Endothelial cell (in vitro differentiated cells): ENCODE measurements at regions not wholly inside any gene's neighbourhood (a gene's known extent, or its start where the extent isn't known, plus 50 kb on each side); places are given as distances from the start of the nearest gene placed in this dataset.

Experiments used
- DNase-seq: peaks from one replicate; pipeline ENCODE4 v3.0.0; 2021; ENCODE audit warnings: low spot score
- H3K27ac Mint-ChIP-seq: one replicate; pipeline ENCODE4 v1.8.0; 2021; ENCODE audit warnings: mixed read lengths, inconsistent platforms; ENCODE audit not compliant: unreplicated experiment
- H3K27me3 Mint-ChIP-seq: one replicate; pipeline ENCODE4 v1.8.0; 2021; ENCODE audit warnings: mild to moderate bottlenecking, moderate library complexity, mixed read lengths, inconsistent platforms; ENCODE audit not compliant: unreplicated experiment
- H3K36me3 Mint-ChIP-seq: one replicate; pipeline ENCODE4 v1.8.0; 2021; ENCODE audit warnings: mild to moderate bottlenecking, low read depth, mixed read lengths, inconsistent platforms; ENCODE audit not compliant: unreplicated experiment
- H3K4me1 Mint-ChIP-seq: one replicate; pipeline ENCODE4 v1.8.0; 2021; ENCODE audit warnings: mild to moderate bottlenecking, mixed read lengths, inconsistent platforms; ENCODE audit not compliant: unreplicated experiment
- H3K4me3 Mint-ChIP-seq: one replicate; pipeline ENCODE4 v1.8.0; 2021; ENCODE audit warnings: mild to moderate bottlenecking, mixed read lengths, inconsistent platforms; ENCODE audit not compliant: unreplicated experiment
- H3K9me3 Mint-ChIP-seq: one replicate; pipeline ENCODE4 v1.8.0; 2021; ENCODE audit warnings: mixed read lengths, inconsistent platforms; ENCODE audit not compliant: unreplicated experiment
- CTCF ChIP-seq: fragments of 200-600 bp; sonication (generic); IDR thresholded peaks from one replicate; pipeline ENCODE4 v1.5.0; 2021; ENCODE audit warnings: antibody characterized with exemption; ENCODE audit not compliant: unreplicated experiment

- no peak for DNase-seq
- no peaks in the 10 kb centered on the region for H3K9me3 Mint-ChIP-seq
- no peak for TF ChIP-seq CTCF
- no peaks in the 10 kb centered on the region for H3K36me3 Mint-ChIP-seq
- H3K4me1 Mint-ChIP-seq, result no peaks in the 10 kb centered on the region
- no peak overlapping the region for H3K27ac Mint-ChIP-seq
- no peaks in the 10 kb centered on the region for H3K27me3 Mint-ChIP-seq
- no peak overlapping the region for H3K4me3 Mint-ChIP-seq
Observed at GRCh38 chr13:105139380-105140285, 1395.8 kb downstream of the EFNB2 start.

GRCh38 chr13:105139048-105139379, 1396.4 kb downstream of the EFNB2 start:
- no peaks in the 10 kb centered on the region for H3K27me3 Mint-ChIP-seq
- H3K36me3 Mint-ChIP-seq, result no peaks in the 10 kb centered on the region
- TF ChIP-seq CTCF, result no peak
- no peak overlapping the region for H3K27ac Mint-ChIP-seq
- H3K4me3 Mint-ChIP-seq, result no peak overlapping the region
- no peaks in the 10 kb centered on the region for H3K4me1 Mint-ChIP-seq
- DNase-seq, result no peak
- no peaks in the 10 kb centered on the region for H3K9me3 Mint-ChIP-seq

- TF ChIP-seq CTCF, result no peak
- DNase-seq, result no peak
- no peak overlapping the region for H3K27ac Mint-ChIP-seq
Observed at GRCh38 chr13:105135852-105136615, 1399.4 kb downstream of the EFNB2 start.

GRCh38 chr13:105127732-105128131, 1407.7 kb downstream of the EFNB2 start:
- DNase-seq, result no peak
- no peak for TF ChIP-seq CTCF
- H3K27ac Mint-ChIP-seq, result no peak overlapping the region

More at GRCh38 chr13:105135852-105136615, 1399.4 kb downstream of the EFNB2 start:
- H3K4me1 Mint-ChIP-seq, result no peaks in the 10 kb centered on the region
- no peak overlapping the region for H3K4me3 Mint-ChIP-seq
- H3K9me3 Mint-ChIP-seq, result no peaks in the 10 kb centered on the region
- no peaks in the 10 kb centered on the region for H3K36me3 Mint-ChIP-seq
- no peaks in the 10 kb centered on the region for H3K27me3 Mint-ChIP-seq

GRCh38 chr13:105121221-105121620, 1414.2 kb downstream of the EFNB2 start:
- H3K36me3 Mint-ChIP-seq, result no peaks in the 10 kb centered on the region
- H3K27me3 Mint-ChIP-seq, result no peaks in the 10 kb centered on the region
- H3K9me3 Mint-ChIP-seq, result no peaks in the 10 kb centered on the region
- no peak overlapping the region for H3K4me3 Mint-ChIP-seq
- no peaks in the 10 kb centered on the region for H3K4me1 Mint-ChIP-seq
- DNase-seq, result no peak
- TF ChIP-seq CTCF, result no peak
- H3K27ac Mint-ChIP-seq, result no peak overlapping the region

More at GRCh38 chr13:105127732-105128131, 1407.7 kb downstream of the EFNB2 start:
- Mint-ChIP-seq H3K4me3 (no peak overlapping the region), H3K36me3 (no peaks in the 10 kb centered on the region), H3K27me3 (no peaks in the 10 kb centered on the region), H3K4me1 (no peaks in the 10 kb centered on the region), H3K9me3 (no peaks in the 10 kb centered on the region)
